ENCODE measurements at regions not wholly inside any gene's neighbourhood (a gene's known extent, or its start where the extent isn't known, plus 50 kb on each side); places are given as distances from the start of the nearest gene placed in this dataset.
"Not testable (repeated sequence)": the region's sequence is repeated elsewhere in the genome, so short reads cannot be mapped to it uniquely, and the experiment has no call there.

GRCh38 chr4:25981749-25982148 is 67.7 kb downstream of the SMIM20 start:
- DNase-seq: no peak

- DNase-seq: no peak
These were observed 68.9 kb downstream of the SMIM20 start for GRCh38 chr4:25982962-25983361.

GRCh38 chr4:25984266-25984665 is 70.2 kb downstream of the SMIM20 start:
- DNase-seq: no peak

GRCh38 chr4:25984796-25985195 is 70.8 kb downstream of the SMIM20 start:
- DNase-seq: no peak

GRCh38 chr4:25986807-25987206 is 72.8 kb downstream of the SMIM20 start:
- no peak for DNase-seq

GRCh38 chr4:25991340-25991739 is 77.3 kb downstream of the SMIM20 start:
- no peak for DNase-seq

GRCh38 chr4:25993395-25994185 is 79.6 kb downstream of the SMIM20 start:
- DNase-seq: no peak

- DNase-seq: not testable (repeated sequence)
These were observed 80.6 kb downstream of the SMIM20 start for GRCh38 chr4:25994577-25994976.

GRCh38 chr4:26000274-26000950 is 86.4 kb downstream of the SMIM20 start:
- DNase-seq: no peak

GRCh38 chr4:26001413-26001812 is 87.4 kb downstream of the SMIM20 start:
- DNase-seq: no peak

GRCh38 chr4:26001816-26002215 is 87.8 kb downstream of the SMIM20 start:
- DNase-seq: no peak

GRCh38 chr4:26003056-26003455 is 89.0 kb downstream of the SMIM20 start:
- no peak for DNase-seq

GRCh38 chr4:26004290-26004689 is 90.3 kb downstream of the SMIM20 start:
- no peak for DNase-seq

- no peak for DNase-seq
These were observed 91.7 kb downstream of the SMIM20 start for GRCh38 chr4:26005764-26006163.

- DNase-seq: no peak
These were observed 94.7 kb downstream of the SMIM20 start for GRCh38 chr4:26008737-26009136.

GRCh38 chr4:26009502-26009901 is 95.5 kb downstream of the SMIM20 start:
- DNase-seq: no peak

- no peak for DNase-seq
These were observed 96.3 kb downstream of the SMIM20 start for GRCh38 chr4:26010304-26010703.

- no peak for DNase-seq
These were observed 99.6 kb downstream of the SMIM20 start for GRCh38 chr4:26013629-26014028.

- no peak for DNase-seq
These were observed 101.2 kb downstream of the SMIM20 start for GRCh38 chr4:26015133-26015651.

- no peak for DNase-seq
These were observed 101.9 kb downstream of the SMIM20 start for GRCh38 chr4:26015906-26016305.

- DNase-seq: no peak
These were observed 103.5 kb downstream of the SMIM20 start for GRCh38 chr4:26017531-26017930.

GRCh38 chr4:26017961-26018700 is 104.1 kb downstream of the SMIM20 start:
- not testable (repeated sequence) for DNase-seq

GRCh38 chr4:26020083-26020668 is 106.2 kb downstream of the SMIM20 start:
- DNase-seq: no peak

Data from SHP77 treated with DMSO at 0.1 percent for 48 hours (cell line).